Endothelial cell of umbilical vein (primary cell): ENCODE measurements at regions not wholly inside any gene's neighbourhood (a gene's known extent, or its start where the extent isn't known, plus 50 kb on each side); places are given as distances from the start of the nearest gene placed in this dataset.

Source experiments
- BruUV-seq: library from RNA; stranded (reverse); fragments of 400-500 nt; replicated peaks from 2 replicates; lab custom pipeline; 2021; lab: Mats Ljungman, UMichigan
- CTCF ChIA-PET: fragments of 300-600, 350-600 bp; sonication (Branson Sonifier 250); formaldehyde crosslinking; loops from one replicate; lab custom pipeline; 2021; ENCODE audit warnings: antibody characterized with exemption, inconsistent platforms; lab: Charles Lee
- POLR2A ChIA-PET: fragments of 300-600, 350-600 bp; sonication (Branson Sonifier 250); formaldehyde crosslinking; loops from one replicate; lab custom pipeline; 2021; ENCODE audit warnings: antibody characterized with exemption, inconsistent platforms; lab: Charles Lee
- DNase-seq: peaks from one replicate; pipeline ENCODE4 v3.0.0-alpha.2; 2011; ENCODE audit warnings: low read depth, low spot score
- FAIRE-seq: peaks from 2 replicates; lab custom pipeline; 2011; peaks lifted over from hg19 to GRCh38; lab: Jason Lieb, UNC
- H2AFZ ChIP-seq: 2 replicates; pipeline ENCODE4 v1.6.0; 2012; ENCODE audit warnings: low read depth, low read length, control low read depth, inconsistent platforms
- H3K27ac ChIP-seq: 2 replicates; pipeline ENCODE4 v1.5.1; 2011; ENCODE audit warnings: low read depth, mild to moderate bottlenecking, control low read depth, low read length, moderate library complexity; ENCODE audit not compliant: insufficient read depth
- H3K27me3 ChIP-seq, 2 experiments: 2 replicates each; pipeline versions ENCODE4 v1.6.0 to v1.6.1; 2011; ENCODE audit warnings: low read length in 2 of 2, mixed read lengths in 1 of 2; ENCODE audit not compliant: control insufficient read depth in 2 of 2, insufficient read depth in 2 of 2
- H3K36me3 ChIP-seq, 2 experiments: 2 replicates in 1 of 2; 3 replicates in 1 of 2; pipeline ENCODE4 v1.5.1; 2011; ENCODE audit warnings: low read length in 2 of 2, mild to moderate bottlenecking in 1 of 2, moderate library complexity in 1 of 2; ENCODE audit not compliant: control insufficient read depth in 2 of 2, insufficient read depth in 2 of 2; ENCODE audit errors: extremely low read depth in 1 of 2
- H3K4me1 ChIP-seq: 3 replicates; pipeline ENCODE4 v1.5.1; 2011; ENCODE audit warnings: mild to moderate bottlenecking, low read length; ENCODE audit not compliant: control insufficient read depth, insufficient read depth; ENCODE audit errors: extremely low read depth
- H3K4me2 ChIP-seq: 2 replicates; pipeline ENCODE4 v1.6.1; 2011; ENCODE audit warnings: low read length, control low read depth, mixed read lengths; ENCODE audit not compliant: insufficient read depth
- H3K4me3 ChIP-seq, 3 experiments: fragments of 200-600 bp in 1 of 3; sonication (generic), shearing (Covaris generic) in 1 of 3; replicated peaks in 1 of 3; 2 replicates each; pipeline ENCODE4 v1.5.1; 2011 to 2016; ENCODE audit warnings: control low read depth in 3 of 3, low read length in 3 of 3, mild to moderate bottlenecking in 2 of 3, inconsistent platforms in 1 of 3, low read depth in 1 of 3, moderate library complexity in 1 of 3; ENCODE audit not compliant: insufficient read depth in 1 of 3
- H3K79me2 ChIP-seq: 2 replicates; pipeline ENCODE4 v1.6.0; 2012; ENCODE audit warnings: low read length, inconsistent platforms; ENCODE audit not compliant: control insufficient read depth, insufficient read depth
- H3K9ac ChIP-seq: replicated peaks from 2 replicates; pipeline ENCODE3; 2011; ENCODE audit warnings: low read length, control low read depth; ENCODE audit not compliant: insufficient read depth; ENCODE audit errors: extremely low read depth
- H3K9me1 ChIP-seq: replicated peaks from 3 replicates; pipeline ENCODE4 v1.6.0; 2011; ENCODE audit warnings: mild to moderate bottlenecking, low read length; ENCODE audit not compliant: control insufficient read depth, insufficient read depth; ENCODE audit errors: extremely low read depth
- H3K9me3 ChIP-seq: replicated peaks from 2 replicates; pipeline ENCODE4 v1.5.1; 2012; ENCODE audit warnings: low read length, inconsistent platforms; ENCODE audit not compliant: control insufficient read depth, insufficient read depth
- H4K20me1 ChIP-seq: replicated peaks from 2 replicates; pipeline ENCODE3; 2011; ENCODE audit warnings: mild to moderate bottlenecking, low read length; ENCODE audit not compliant: control insufficient read depth, insufficient read depth; ENCODE audit errors: extremely low read depth
- CTCF ChIP-seq, 2 donors: IDR thresholded peaks; 1 replicate in 1 of 2; 2 replicates in 1 of 2; pipeline ENCODE4 v1.5.1; 2011; ENCODE audit warnings: low read length in 2 of 2, mild to moderate bottlenecking in 2 of 2, moderate library complexity in 2 of 2, control low read depth in 1 of 2, inconsistent platforms in 1 of 2, low read depth in 1 of 2; ENCODE audit not compliant: insufficient read depth in 1 of 2; ENCODE audit errors: extremely low read depth in 1 of 2
- EZH2 ChIP-seq: IDR thresholded peaks from 2 replicates; pipeline ENCODE4 v1.6.1; 2012; ENCODE audit warnings: borderline replicate concordance, low read depth, mild to moderate bottlenecking, moderate library complexity, low read length, inconsistent platforms; ENCODE audit not compliant: severe bottlenecking
- FOS ChIP-seq: IDR thresholded peaks from 2 replicates; pipeline ENCODE4 v1.6.1; 2011; ENCODE audit warnings: mild to moderate bottlenecking, low read length, moderate library complexity, borderline replicate concordance; ENCODE audit not compliant: insufficient read depth
- GATA2 ChIP-seq: IDR thresholded peaks from 2 replicates; pipeline ENCODE4 v1.7.0; 2011; ENCODE audit warnings: low read depth, mild to moderate bottlenecking, moderate library complexity, mixed read lengths, low read length; ENCODE audit not compliant: insufficient read length, insufficient read depth
- JUN ChIP-seq: IDR thresholded peaks from 2 replicates; pipeline ENCODE4 v1.6.1; 2011; ENCODE audit warnings: borderline replicate concordance, low read depth; ENCODE audit not compliant: insufficient read length, insufficient read depth
- MAX ChIP-seq: IDR thresholded peaks from 2 replicates; pipeline ENCODE4 v1.6.1; 2011; ENCODE audit not compliant: insufficient read depth, insufficient read length
- MYC ChIP-seq: IDR thresholded peaks from one replicate; pipeline ENCODE4 v1.6.1; 2011; ENCODE audit warnings: mild to moderate bottlenecking, low read depth, low read length
- POLR2A ChIP-seq: IDR thresholded peaks from 2 replicates; pipeline ENCODE4 v1.6.1; 2012; ENCODE audit warnings: low read depth, mild to moderate bottlenecking, control low read depth, low read length
- POLR2AphosphoS5 ChIP-seq: IDR thresholded peaks from 2 replicates; pipeline ENCODE4 v1.6.1; 2012; ENCODE audit warnings: low read depth, mild to moderate bottlenecking, control low read depth, low read length, moderate library complexity; ENCODE audit not compliant: insufficient read depth
- dilution Hi-C: fragments of 300-500 bp; cut with MboI; formaldehyde crosslinking; loops from one replicate; pipeline ENCODE4 v1.15.0; 2019; ENCODE audit warnings: low sequenced_read_pairs; ENCODE audit not compliant: extremely low pct_ligation_motif_present
- intact Hi-C: fragments of 100-400 bp; cut with micrococcal nuclease; formaldehyde crosslinking; loops from one replicate; pipeline ENCODE4 v1.10.0; 2022

- Histone ChIP-seq H3K9ac (no peak overlapping the region), H3K9me3 (no peaks in the 10 kb centered on the region), H3K27ac (no peak overlapping the region), H4K20me1 (no peaks in the 10 kb centered on the region), H3K4me1 (no peaks in the 10 kb centered on the region), H3K27me3 (no peaks in the 10 kb centered on the region), H3K36me3 (no peaks in the 10 kb centered on the region), H3K9me1 (no peaks in the 10 kb centered on the region), H3K4me2 (no peak overlapping the region), H3K4me3 (no peak overlapping the region), H2AFZ (no peak overlapping the region), H3K79me2 (no peaks in the 10 kb centered on the region)
- ChIA-PET POLR2A (no interaction called here), CTCF (no interaction called here)
- FAIRE-seq (no peak), DNase-seq (no peak)
- intact Hi-C loops (no loop called here), dilution Hi-C loops (no loop called here)
- no peak for TF ChIP-seq FOS
- TF ChIP-seq POLR2A = no peak
- no peak for TF ChIP-seq MAX
- no peak for TF ChIP-seq JUN
- TF ChIP-seq GATA2 = no peak
- no peak for TF ChIP-seq EZH2
- BruUV-seq = no TSS peak
These were observed 206.1 kb downstream of the ABCC12 start for GRCh38 chr16:47949714-47950113.

- no peak overlapping the region for H3K27ac ChIP-seq
- TF ChIP-seq POLR2A (no peak), EZH2 (no peak), MYC (no peak), MAX (no peak), GATA2 (no peak), POLR2AphosphoS5 (no peak), JUN (no peak), FOS (no peak), CTCF (IDR thresholded peaks at IDR 0.05; ENCODE audit: extremely low read depth in 1 of 2, insufficient read depth in 1 of 2, low read depth in 1 of 2, low read length in 2 of 2) (no peak)
- no peaks in the 10 kb centered on the region for H3K9me3 ChIP-seq
- ChIA-PET POLR2A (no interaction called here), CTCF (no interaction called here)
- intact Hi-C loops (no loop called here), dilution Hi-C loops (no loop called here)
- H3K79me2 ChIP-seq = no peaks in the 10 kb centered on the region
- BruUV-seq = no TSS peak
- no peak overlapping the region for H3K4me3 ChIP-seq
- H3K4me2 ChIP-seq = no peak overlapping the region
- H4K20me1 ChIP-seq = no peaks in the 10 kb centered on the region
- DNase-seq (no peak), FAIRE-seq (no peak)
- no peak overlapping the region for H2AFZ ChIP-seq
- no peaks in the 10 kb centered on the region for H3K4me1 ChIP-seq
- no peak overlapping the region for H3K9ac ChIP-seq
- no peaks in the 10 kb centered on the region for H3K9me1 ChIP-seq
- no peaks in the 10 kb centered on the region for H3K27me3 ChIP-seq
- H3K36me3 ChIP-seq = no peaks in the 10 kb centered on the region
These were observed 206.5 kb downstream of the ABCC12 start for GRCh38 chr16:47949276-47949675.
